Stimulated activated naive CD8-positive, alpha-beta T cell treated with anti-CD3 and anti-CD28 coated beads, Interleukin-15, amount 100 ng/mL, for 72 hours (primary cell): ENCODE measurements at regions not wholly inside any gene's neighbourhood (a gene's known extent, or its start where the extent isn't known, plus 50 kb on each side); places are given as distances from the start of the nearest gene placed in this dataset.

Source experiments
- ATAC-seq: fragments of 150-1000 bp; cut with Tn5 transposase; 2 replicates; pipeline ENCODE4 v1.10.0; 2021; ENCODE audit warnings: mild to moderate bottlenecking, moderate library complexity
- DNase-seq, 2 donors: peaks; one replicate each; pipeline ENCODE4 v3.0.0; 2021 to 2022
- H3K27ac Mint-ChIP-seq, 2 donors: one replicate each; pipeline ENCODE4 v1.8.0; 2022; ENCODE audit warnings: mild to moderate bottlenecking in 2 of 2, mixed read lengths in 2 of 2, moderate library complexity in 2 of 2
- H3K27me3 Mint-ChIP-seq: one replicate; pipeline ENCODE4 v1.8.0; 2022; ENCODE audit warnings: mixed read lengths
- H3K4me1 Mint-ChIP-seq: one replicate; pipeline ENCODE4 v1.8.0; 2022; ENCODE audit warnings: mild to moderate bottlenecking, mixed read lengths
- H3K4me3 Mint-ChIP-seq, 2 donors: one replicate each; pipeline ENCODE4 v1.8.0; 2022; ENCODE audit warnings: mild to moderate bottlenecking in 2 of 2, mixed read lengths in 2 of 2, moderate library complexity in 1 of 2
- H3K9me3 Mint-ChIP-seq, 2 donors: one replicate each; pipeline ENCODE4 v1.8.0; 2022; ENCODE audit warnings: mixed read lengths in 2 of 2

DNA sequence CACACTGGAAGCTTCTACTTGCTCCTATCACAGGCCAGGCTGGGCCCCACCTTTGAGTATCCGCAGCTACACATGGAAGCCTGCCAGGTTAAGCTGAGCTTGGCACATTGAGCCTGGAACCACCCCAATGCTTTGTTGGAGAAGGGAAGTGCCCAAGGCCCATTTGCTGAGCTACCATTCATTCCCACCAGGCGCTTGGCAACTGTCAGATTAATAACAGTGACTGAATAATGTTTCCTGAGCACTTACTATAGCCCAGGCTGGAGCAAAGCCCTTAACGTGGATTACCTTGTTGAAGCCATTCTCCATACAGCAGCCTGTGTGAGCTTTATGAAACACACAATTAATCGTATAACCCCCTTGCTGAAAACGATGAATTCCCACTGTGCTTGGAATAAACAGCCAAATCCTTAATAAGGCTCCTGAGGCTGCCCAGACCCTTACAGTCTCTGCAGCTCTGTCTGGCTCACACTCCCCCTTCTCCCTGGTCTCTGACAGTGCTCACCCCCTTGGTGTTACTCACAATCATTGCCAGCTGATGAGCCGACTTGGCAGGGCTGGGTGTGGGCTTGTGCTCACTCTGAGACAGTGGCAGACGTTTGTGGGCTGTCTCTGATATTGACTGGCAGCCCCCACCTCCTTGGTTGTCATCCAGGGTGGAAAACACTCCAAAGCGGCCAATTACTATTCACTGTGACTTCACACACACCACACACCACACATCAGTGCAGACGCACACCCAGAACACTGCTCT lies 357.1 kb downstream of the MAFB start:
- DNase-seq (no peak), ATAC-seq (no peak)
- Mint-ChIP-seq H3K4me1 (no peaks in the 10 kb centered on the region), H3K27me3 (peaks cover 30% of the 10 kb centered on the region), H3K27ac (no peak overlapping the region), H3K9me3 (no peaks in the 10 kb centered on the region), H3K4me3 (no peak overlapping the region)

DNA sequence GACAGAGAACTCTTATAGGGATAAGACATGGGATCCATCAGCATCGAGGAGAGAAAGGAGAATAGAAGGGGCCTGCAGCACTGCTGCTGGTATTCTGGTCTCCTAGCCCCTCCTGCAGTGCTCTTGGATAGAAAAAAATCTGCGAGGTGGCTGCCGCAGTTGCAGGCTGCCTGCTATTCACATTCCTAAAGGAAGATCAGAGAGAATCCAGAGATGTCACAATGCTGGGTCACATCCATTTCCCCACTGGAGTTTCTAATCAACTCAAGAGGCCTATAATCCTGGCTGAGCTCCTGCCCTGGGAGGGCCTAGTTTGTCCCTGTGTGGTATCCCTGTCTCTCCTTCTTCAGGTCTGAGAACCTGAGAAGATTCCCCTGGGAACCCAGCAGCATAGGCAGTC lies 357.8 kb downstream of the MAFB start:
- ATAC-seq (no peak), DNase-seq (no peak)
- Mint-ChIP-seq H3K4me3 (no peak overlapping the region), H3K27ac (no peak overlapping the region), H3K4me1 (no peaks in the 10 kb centered on the region), H3K27me3 (peaks cover 30% of the 10 kb centered on the region), H3K9me3 (no peaks in the 10 kb centered on the region)

DNA sequence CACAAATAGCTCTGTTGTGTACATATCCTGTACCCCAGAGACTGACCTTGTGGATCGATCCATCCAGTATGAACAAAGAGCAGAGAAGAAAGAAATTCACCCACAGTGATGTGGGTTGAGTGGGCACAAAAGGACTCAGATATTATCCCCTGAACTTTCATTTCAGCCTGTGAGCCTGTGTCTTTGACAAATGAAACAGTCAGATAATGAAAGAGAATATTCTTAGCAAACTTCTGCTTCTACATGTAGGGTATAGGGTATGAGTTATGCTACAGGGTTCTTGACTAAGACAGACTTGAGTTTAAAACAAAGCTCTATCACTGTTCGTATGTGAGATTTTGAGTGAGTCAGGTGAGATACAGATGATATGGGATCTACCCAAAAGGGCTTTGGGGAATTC lies 359.7 kb downstream of the MAFB start:
- Mint-ChIP-seq H3K27ac (no peak overlapping the region), H3K4me3 (no peak overlapping the region), H3K4me1 (no peaks in the 10 kb centered on the region), H3K9me3 (no peaks in the 10 kb centered on the region), H3K27me3 (peaks cover 19% of the 10 kb centered on the region)
- ATAC-seq (no peak), DNase-seq (no peak)

DNA sequence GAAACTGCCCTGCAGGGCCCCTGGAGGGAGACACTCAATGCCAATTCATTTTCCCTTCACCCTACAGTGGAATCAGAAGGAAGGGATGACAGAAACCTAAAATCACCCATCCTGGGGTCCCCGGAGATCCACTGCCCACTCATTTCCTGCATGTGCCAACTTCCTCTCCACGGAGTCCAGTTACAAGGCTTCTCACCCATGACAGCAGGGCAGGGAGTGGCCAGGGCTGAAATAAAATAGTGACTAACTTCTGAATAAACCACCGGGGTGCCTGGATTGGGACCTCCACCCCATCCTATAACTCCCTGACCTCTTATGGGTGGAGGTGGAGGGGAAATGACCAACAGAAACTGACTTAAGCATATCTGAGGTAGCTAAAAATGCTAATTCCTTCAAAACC lies 362.3 kb downstream of the MAFB start:
- Mint-ChIP-seq H3K27ac (no peak overlapping the region), H3K9me3 (no peaks in the 10 kb centered on the region), H3K4me1 (no peaks in the 10 kb centered on the region), H3K4me3 (no peak overlapping the region), H3K27me3 (peaks cover under 1% of the 10 kb centered on the region)
- DNase-seq (no peak), ATAC-seq (no peak)

DNA sequence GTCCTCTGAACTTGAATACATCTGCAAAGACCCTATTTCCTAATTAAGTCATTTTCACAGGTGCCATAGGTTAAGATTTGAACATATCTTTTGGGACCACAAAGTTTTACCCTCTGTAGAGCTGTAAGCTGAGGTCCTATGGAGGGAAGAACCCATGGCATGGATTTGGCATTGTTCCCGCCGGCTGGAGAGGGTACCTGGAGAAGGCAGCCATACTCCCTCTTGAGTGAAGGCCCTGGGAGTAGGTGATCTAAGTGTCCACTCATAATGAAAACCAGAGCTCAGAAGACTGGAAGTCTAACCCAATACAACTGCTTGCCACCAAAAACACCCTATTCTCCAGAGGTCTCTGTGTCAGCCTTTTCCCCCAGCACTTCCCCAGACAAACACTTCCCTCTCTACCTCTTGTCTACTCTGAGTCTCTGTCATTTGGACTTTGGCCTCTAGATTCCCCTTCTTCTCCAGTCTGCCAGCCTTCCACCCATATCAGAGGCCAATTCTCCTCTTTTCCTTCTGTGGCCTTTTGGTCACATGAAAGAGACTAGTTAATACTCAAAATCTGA lies 363.9 kb downstream of the MAFB start:
- Mint-ChIP-seq H3K9me3 (no peaks in the 10 kb centered on the region), H3K27me3 (no peaks in the 10 kb centered on the region), H3K4me3 (no peak overlapping the region), H3K4me1 (no peaks in the 10 kb centered on the region), H3K27ac (no peak overlapping the region)
- DNase-seq (no peak), ATAC-seq (no peak)

DNA sequence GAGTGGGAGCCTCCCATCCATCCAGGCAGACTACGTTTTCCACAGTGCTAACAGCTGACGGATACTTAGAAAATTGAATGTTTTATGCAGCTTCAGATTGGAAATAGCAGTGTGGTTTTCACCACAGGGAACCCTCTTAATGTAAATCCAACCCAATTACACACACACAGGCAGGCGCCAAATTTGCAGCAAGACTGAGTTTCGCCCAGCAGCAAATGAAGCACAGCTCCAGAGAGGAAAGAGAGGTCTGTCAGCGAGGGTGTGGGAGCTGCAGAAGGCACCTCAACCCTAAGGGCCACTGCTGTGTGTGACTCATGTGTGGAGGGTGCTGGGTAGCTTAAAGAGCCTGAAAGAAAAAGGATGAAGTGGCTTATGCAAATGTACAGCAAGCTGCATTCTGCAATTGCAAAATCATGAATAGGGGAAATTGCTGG lies 365.7 kb downstream of the MAFB start:
- Mint-ChIP-seq H3K9me3 (no peaks in the 10 kb centered on the region), H3K4me1 (no peaks in the 10 kb centered on the region), H3K4me3 (no peak overlapping the region), H3K27ac (no peak overlapping the region), H3K27me3 (no peaks in the 10 kb centered on the region)
- ATAC-seq (no peak), DNase-seq (no peak)

DNA sequence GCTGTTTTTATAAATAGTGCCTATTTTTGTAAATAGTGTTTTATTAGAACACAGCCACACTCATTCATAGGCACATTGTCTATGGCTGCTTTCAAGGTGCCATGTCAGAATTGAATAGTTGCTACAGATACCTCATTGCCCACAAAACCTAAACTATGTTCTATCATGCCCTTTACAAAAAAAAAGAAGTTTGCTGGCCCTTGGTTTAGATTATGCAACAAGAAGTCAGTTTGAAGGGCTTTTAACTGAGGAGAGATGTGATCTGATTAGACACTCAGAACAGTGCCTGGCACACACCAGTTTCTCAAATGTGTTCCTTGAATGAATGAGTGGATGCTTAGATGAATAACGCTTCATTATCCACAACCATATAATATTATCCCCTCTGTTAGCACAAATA lies 366.1 kb downstream of the MAFB start:
- DNase-seq (no peak), ATAC-seq (no peak)
- Mint-ChIP-seq H3K4me3 (no peak overlapping the region), H3K27me3 (no peaks in the 10 kb centered on the region), H3K4me1 (no peaks in the 10 kb centered on the region), H3K27ac (no peak overlapping the region), H3K9me3 (no peaks in the 10 kb centered on the region)

DNA sequence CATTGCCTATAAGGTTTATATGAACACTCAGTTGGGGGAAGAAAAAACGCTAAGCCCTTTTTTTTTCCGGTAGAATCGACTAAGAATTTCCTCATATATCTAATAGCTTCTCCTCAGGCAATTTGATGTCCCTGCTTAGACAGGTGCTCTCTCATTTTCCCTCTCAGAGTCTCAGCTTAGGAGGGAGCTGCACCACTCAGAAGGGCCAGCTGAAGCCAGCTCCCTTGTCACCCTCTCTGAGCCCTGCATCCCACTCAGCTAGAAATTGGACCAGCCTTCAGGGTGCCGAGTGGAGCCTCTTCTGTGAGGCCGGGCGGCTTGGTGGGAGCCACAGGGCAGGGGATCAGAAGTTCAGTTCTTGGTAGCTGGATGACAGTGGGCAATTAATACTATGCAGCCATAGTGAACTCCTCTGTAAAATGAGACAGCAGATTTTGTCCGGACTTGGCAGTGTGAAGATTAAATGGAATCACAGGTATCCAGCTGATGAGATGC lies 368.5 kb downstream of the MAFB start:
- ATAC-seq, result no peak
- H3K4me3 Mint-ChIP-seq, result no peak overlapping the region
- no peaks in the 10 kb centered on the region for H3K9me3 Mint-ChIP-seq
- no peaks in the 10 kb centered on the region for H3K4me1 Mint-ChIP-seq
- no peak overlapping the region for H3K27ac Mint-ChIP-seq
- DNase-seq, result no peak
- H3K27me3 Mint-ChIP-seq, result no peaks in the 10 kb centered on the region

DNA sequence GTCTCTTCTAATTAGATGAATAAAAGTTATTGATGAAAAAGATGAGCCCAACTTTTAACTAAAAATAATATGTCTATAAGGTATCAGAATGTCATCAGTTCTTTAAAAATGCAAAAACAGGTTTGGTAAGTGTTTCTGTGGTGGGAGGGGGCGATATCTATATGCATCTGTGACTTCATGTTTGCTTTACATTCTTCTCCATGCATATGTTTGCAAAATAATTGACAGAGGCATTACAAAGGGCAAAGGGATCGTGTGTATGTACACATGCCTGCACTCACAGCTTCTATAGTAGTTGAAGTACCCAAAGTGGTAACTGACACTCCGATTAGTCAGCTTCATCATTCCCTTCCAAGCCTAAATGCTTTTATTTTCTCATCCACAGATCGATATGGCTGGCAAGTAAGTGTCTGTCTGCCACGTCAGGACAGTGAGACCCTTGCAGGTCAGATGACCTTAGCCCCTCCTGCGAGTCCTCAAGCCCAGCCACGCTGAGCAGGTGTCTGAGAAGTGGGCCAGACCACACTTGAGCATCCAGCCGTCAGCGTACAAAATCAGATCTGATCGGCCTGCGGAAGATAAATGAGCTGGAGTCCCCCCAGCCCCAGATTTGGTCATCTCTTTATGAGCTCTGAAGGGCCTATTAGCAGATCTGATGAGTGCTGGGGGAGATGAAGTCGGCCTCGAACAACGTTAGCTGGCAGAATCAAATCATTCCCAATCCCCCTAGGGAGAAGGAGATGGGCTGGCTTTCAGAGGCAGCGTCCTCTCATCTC lies 369.1 kb downstream of the MAFB start:
- no peaks in the 10 kb centered on the region for H3K27me3 Mint-ChIP-seq
- ATAC-seq, result no peak
- no peak for DNase-seq
- H3K4me3 Mint-ChIP-seq, result no peak overlapping the region
- H3K27ac Mint-ChIP-seq, result no peak overlapping the region
- H3K9me3 Mint-ChIP-seq, result no peaks in the 10 kb centered on the region
- H3K4me1 Mint-ChIP-seq, result no peaks in the 10 kb centered on the region

DNA sequence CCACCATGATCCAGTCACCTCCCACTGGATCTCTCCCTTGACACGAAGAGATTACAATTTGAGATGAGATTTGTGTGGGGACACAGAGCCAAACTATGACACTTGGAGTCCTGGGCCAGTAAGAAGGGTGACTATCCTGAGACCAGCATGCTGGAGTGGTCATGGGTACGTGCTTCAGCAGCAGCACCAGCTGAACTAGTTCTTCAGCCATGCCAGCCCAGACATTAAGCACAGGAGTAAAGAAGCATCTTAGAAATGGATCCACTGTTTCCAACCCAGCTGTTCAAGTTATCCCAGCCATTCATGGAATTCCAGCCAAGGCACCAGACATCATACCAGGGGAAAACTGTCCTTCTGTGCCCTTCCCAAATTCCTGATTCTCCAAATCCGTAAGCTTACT lies 370.0 kb downstream of the MAFB start:
- DNase-seq (no peak), ATAC-seq (no peak)
- no peak overlapping the region for H3K4me3 Mint-ChIP-seq
- no peaks in the 10 kb centered on the region for H3K9me3 Mint-ChIP-seq
- H3K4me1 Mint-ChIP-seq, result no peaks in the 10 kb centered on the region
- H3K27ac Mint-ChIP-seq, result no peak overlapping the region
- H3K27me3 Mint-ChIP-seq, result no peaks in the 10 kb centered on the region

DNA sequence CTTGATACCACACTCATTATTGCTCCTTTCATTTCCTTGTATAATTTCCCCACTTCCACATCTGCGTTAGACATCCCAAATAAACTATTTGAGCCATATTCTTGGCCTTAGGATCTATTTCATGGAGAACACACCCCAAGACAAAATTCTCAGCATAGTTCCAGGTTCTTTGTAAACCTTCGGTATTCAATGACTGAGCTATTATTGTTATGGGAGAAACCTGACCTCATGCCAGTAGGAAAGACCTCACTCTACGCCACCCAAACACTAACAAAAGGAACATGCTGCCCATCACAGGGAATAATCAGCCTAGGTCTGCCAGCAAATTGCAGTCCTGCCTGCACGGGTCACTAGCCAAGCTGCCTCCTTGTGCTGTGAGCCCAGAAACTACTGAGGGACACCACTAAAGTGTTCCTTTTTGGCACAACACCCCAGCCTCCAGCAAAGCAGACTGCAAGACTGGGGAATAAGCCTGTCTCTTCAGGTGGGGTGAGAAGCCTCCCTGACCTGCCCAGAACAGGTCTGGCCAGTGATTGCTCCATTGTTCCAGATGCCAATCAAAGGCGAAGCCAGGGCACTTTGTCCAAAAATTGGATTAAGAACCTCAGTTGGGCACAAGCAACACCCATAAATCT lies 371.8 kb downstream of the MAFB start:
- Mint-ChIP-seq H3K27me3 (no peaks in the 10 kb centered on the region), H3K9me3 (no peaks in the 10 kb centered on the region), H3K4me1 (no peaks in the 10 kb centered on the region), H3K27ac (no peak overlapping the region), H3K4me3 (no peak overlapping the region)
- ATAC-seq (no peak), DNase-seq (no peak)

DNA sequence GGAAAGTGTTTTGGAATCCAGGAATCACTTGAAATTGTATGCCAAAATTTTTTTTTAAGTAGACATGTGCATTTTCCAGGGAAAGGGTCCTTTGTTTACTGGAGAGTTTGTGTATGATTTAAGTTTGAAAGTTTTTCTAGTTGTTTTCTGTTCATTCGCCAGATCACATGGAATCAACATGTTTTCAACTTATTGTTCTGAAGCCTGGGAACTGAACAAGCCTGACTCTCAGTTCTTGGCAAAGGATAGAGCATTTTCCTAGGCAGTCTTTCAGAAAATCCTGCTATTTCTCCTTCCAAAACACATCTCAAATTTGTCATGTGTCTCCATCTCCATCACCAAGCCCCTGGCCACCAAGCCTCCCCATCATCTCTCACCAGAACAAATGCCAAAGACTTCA lies 374.8 kb downstream of the MAFB start:
- no peak for ATAC-seq
- no peaks in the 10 kb centered on the region for H3K9me3 Mint-ChIP-seq
- no peak for DNase-seq
- no peaks in the 10 kb centered on the region for H3K27me3 Mint-ChIP-seq
- H3K4me1 Mint-ChIP-seq, result no peaks in the 10 kb centered on the region
- no peak overlapping the region for H3K4me3 Mint-ChIP-seq
- no peak overlapping the region for H3K27ac Mint-ChIP-seq

DNA sequence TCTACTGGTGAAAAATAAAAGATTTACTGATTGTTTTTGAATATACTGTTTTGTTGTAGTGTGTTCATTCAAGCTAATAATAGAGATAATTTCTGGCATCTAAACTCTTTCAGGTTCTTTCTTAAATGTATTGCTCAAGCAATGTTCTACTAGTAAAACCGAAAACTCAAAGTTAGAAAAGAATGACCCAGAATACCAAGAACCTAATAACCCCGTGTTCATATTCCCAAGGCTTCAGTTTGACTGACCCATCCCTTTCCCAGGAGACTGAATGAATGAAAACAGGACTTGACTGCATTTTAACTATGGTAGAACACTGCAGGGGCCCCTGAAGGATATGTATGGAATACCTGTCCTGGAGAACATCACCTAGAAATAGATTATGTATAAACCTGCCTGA lies 375.3 kb downstream of the MAFB start:
- no peaks in the 10 kb centered on the region for H3K9me3 Mint-ChIP-seq
- ATAC-seq, result no peak

DNA sequence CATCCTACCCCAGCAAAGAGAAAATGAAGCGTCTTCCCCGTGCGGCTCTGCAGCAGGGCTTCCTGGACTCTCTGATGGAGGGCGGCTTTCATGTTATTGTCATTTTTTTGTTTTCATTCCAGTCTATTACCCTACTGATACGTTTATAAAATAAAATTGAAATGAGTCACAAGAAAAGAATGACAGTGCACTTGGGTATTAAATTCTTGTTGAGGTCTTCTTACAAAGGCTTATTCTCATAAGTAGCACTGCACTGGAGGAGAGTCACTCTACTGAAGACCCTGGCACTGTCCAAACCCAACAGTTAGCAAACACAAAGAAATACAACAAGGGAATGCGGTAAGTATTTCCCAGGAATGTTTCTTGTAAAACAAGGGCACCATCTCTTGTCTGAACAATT lies 379.3 kb downstream of the MAFB start:
- Mint-ChIP-seq H3K27ac (no peak overlapping the region), H3K9me3 (no peaks in the 10 kb centered on the region), H3K4me1 (no peaks in the 10 kb centered on the region), H3K4me3 (no peak overlapping the region), H3K27me3 (no peaks in the 10 kb centered on the region)
- ATAC-seq (no peak), DNase-seq (no peak)

More for the DNA sequence above, 375.3 kb downstream of the MAFB start:
- Mint-ChIP-seq H3K27me3 (no peaks in the 10 kb centered on the region), H3K4me3 (no peak overlapping the region), H3K27ac (no peak overlapping the region), H3K4me1 (no peaks in the 10 kb centered on the region)
- no peak for DNase-seq

DNA sequence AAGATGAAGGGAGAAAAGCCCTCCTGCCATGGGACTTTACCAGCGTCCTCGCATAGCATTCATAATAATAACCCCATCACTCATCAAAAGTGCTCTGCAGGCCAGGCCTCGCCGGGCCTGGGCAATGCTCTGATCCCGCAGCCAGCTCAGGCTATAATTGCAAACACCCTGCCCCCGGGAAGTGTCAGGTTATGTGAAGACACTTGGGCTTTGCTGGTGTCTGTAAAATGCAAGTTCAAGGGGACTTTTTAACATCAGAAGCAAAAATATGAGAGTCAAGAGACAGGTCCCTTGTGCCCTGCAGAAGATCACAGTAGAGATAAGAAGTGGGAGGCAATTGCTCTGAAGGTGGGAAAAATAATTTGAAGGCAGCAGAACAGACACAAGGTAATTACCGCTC lies 381.0 kb downstream of the MAFB start:
- no peak overlapping the region for H3K4me3 Mint-ChIP-seq
- H3K9me3 Mint-ChIP-seq, result no peaks in the 10 kb centered on the region
- H3K27ac Mint-ChIP-seq, result no peak overlapping the region
- DNase-seq (no peak), ATAC-seq (no peak)
- no peaks in the 10 kb centered on the region for H3K27me3 Mint-ChIP-seq
- no peaks in the 10 kb centered on the region for H3K4me1 Mint-ChIP-seq

DNA sequence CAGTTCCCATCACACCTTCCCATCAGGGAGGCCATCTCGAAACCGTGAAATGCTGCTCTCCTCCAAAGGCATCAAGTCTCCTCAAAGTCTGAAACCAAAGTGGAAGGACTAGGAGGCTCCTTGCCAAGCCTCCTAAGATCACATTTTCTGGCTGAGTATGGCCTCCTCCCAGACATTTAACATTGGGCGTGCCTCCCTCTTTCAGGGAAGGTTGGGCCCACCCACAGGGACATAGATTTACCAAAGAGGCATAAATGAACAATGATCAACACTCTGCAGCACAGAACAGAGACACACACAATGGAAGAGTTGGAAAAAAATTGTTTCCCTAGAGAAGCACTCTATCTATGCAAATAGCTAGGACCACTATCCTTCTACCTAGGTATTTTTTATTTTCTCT lies 381.8 kb downstream of the MAFB start:
- H3K27me3 Mint-ChIP-seq, result no peaks in the 10 kb centered on the region
- H3K9me3 Mint-ChIP-seq, result no peaks in the 10 kb centered on the region
- DNase-seq, result no peak
- no peak for ATAC-seq
- no peak overlapping the region for H3K27ac Mint-ChIP-seq
- no peak overlapping the region for H3K4me3 Mint-ChIP-seq
- no peaks in the 10 kb centered on the region for H3K4me1 Mint-ChIP-seq
